ENCODE measurements at regions not wholly inside any gene's neighbourhood (a gene's known extent, or its start where the extent isn't known, plus 50 kb on each side); places are given as distances from the start of the nearest gene placed in this dataset.

GRCh38 chr21:38123626-38124025 lies 133.2 kb upstream of the KCNJ15 start:
- Histone ChIP-seq H3K36me3 (no peaks in the 10 kb centered on the region), H3K27ac (replicated peaks) (no peak overlapping the region), H3K27me3 (ENCODE audit: low read depth) (peaks cover under 1% of the 10 kb centered on the region), H3K4me1 (no peaks in the 10 kb centered on the region), H3K4me3 (no peak overlapping the region), H3K9me3 (replicated peaks) (no peaks in the 10 kb centered on the region)
- TF ChIP-seq, protein P1, sequence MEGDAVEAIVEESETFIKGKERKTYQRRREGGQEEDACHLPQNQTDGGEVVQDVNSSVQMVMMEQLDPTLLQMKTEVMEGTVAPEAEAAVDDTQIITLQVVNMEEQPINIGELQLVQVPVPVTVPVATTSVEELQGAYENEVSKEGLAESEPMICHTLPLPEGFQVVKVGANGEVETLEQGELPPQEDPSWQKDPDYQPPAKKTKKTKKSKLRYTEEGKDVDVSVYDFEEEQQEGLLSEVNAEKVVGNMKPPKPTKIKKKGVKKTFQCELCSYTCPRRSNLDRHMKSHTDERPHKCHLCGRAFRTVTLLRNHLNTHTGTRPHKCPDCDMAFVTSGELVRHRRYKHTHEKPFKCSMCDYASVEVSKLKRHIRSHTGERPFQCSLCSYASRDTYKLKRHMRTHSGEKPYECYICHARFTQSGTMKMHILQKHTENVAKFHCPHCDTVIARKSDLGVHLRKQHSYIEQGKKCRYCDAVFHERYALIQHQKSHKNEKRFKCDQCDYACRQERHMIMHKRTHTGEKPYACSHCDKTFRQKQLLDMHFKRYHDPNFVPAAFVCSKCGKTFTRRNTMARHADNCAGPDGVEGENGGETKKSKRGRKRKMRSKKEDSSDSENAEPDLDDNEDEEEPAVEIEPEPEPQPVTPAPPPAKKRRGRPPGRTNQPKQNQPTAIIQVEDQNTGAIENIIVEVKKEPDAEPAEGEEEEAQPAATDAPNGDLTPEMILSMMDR (IDR thresholded peaks at IDR 0.05; ENCODE audit: borderline replicate concordance): no peak
- intact Hi-C loops (cut with micrococcal nuclease): loop anchor here (10.0 kb wide), 1 partner anchor 419 kb away; no protein-coding TSS in a partner anchor
- no peak for DNase-seq

DNA sequence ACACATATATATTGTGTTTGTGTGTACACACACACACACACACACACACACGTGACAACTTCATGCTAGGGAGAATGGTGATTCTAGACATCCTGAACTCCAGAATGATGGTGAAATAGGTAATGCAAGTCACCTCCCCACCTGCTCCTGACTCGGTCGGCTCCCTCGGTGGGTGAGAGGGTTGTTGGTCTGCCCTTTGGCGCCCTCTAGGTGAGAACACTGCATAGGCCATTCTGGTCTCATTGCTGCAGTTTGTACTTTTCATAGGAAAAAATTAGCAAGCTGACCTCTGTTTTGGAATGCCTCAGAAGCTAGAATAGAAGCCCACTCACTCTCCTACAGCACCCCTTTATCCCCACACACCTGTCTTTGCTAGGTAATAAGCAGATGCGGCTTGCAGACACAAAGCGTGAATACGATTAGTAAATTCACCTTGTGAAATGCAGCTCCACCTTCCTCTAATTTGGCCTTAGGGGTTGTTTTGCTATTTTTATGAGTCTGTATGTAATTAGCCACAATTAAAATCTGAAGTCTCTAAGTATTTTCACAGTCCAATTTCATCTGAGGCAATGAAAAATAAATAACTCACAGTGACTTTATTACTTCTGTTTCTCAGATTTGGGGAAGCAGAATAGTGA lies 130.0 kb upstream of the KCNJ15 start:
- TF ChIP-seq, protein P1 (IDR thresholded peaks at IDR 0.05; ENCODE audit: borderline replicate concordance): peak; percentile 76
- DNase-seq: peak; percentile 35
- Histone ChIP-seq H3K4me3 (no peak overlapping the region), H3K27me3 (ENCODE audit: low read depth) (peaks cover 25% of the 10 kb centered on the region), H3K36me3 (no peaks in the 10 kb centered on the region), H3K27ac (replicated peaks) (no peak overlapping the region), H3K9me3 (replicated peaks) (no peaks in the 10 kb centered on the region), H3K4me1 (no peaks in the 10 kb centered on the region)
- intact Hi-C loops (cut with micrococcal nuclease): loop anchor here (10.0 kb wide), 1 partner anchor 422 kb away; no protein-coding TSS in a partner anchor

DNA sequence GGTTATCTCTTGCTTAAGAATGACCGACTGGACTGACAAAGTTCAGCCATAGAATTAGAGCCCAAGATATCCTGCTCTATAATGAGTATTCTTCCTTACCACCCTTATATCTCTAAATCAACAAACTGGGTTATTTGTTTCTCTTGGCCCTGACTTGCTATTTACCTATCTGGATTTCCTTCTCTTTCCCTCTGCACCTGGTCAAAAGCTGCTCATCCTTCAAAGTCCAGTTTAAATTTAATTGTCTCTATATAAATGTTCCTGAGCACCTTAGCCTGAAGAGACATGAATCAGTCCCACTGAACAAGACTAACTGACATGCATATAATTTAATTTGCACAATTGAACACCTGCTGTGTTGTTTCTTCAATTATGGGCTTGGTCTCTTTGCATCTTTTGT lies 127.1 kb upstream of the KCNJ15 start:
- no peaks in the 10 kb centered on the region for H3K4me1 ChIP-seq
- H3K9me3 ChIP-seq (replicated peaks): no peaks in the 10 kb centered on the region
- no peak overlapping the region for H3K27ac ChIP-seq (replicated peaks)
- no peaks in the 10 kb centered on the region for H3K36me3 ChIP-seq
- peaks cover 43% of the 10 kb centered on the region for H3K27me3 ChIP-seq (ENCODE audit: low read depth)
- DNase-seq: no peak
- TF ChIP-seq, protein P1 (IDR thresholded peaks at IDR 0.05; ENCODE audit: borderline replicate concordance): no peak
- H3K4me3 ChIP-seq: no peak overlapping the region
- intact Hi-C loops (cut with micrococcal nuclease): loop anchor here (10.0 kb wide), 1 partner anchor 425 kb away; no protein-coding TSS in a partner anchor

DNA sequence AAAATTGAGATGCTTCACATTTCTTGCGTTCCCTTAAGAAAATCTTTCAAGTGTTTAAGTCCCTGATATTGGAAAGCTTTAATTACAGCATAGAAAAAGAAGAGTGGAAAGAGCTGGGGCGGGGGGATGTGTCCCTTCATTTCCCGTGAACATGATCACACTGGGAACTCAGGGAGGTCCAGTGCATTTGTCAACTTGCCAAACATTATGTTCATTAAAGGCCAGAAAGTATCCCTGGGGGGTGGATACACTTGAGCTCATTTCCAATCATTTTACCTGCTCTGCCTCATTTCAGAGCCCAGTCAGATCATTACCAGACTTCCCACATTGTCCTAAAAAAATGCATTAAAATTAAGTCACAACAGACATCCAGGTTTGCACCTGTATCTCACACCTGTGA lies 123.6 kb upstream of the KCNJ15 start:
- Histone ChIP-seq H3K27ac (replicated peaks) (no peak overlapping the region), H3K9me3 (replicated peaks) (no peaks in the 10 kb centered on the region), H3K27me3 (ENCODE audit: low read depth) (peaks cover 49% of the 10 kb centered on the region), H3K36me3 (no peaks in the 10 kb centered on the region), H3K4me1 (no peaks in the 10 kb centered on the region), H3K4me3 (no peak overlapping the region)
- TF ChIP-seq, protein P1 (IDR thresholded peaks at IDR 0.05; ENCODE audit: borderline replicate concordance): no peak
- intact Hi-C loops (cut with micrococcal nuclease): no loop called here
- no peak for DNase-seq

- TF ChIP-seq, protein P1 (IDR thresholded peaks at IDR 0.05; ENCODE audit: borderline replicate concordance): no peak
- H3K4me1 ChIP-seq: no peaks in the 10 kb centered on the region
- peaks cover 42% of the 10 kb centered on the region for H3K27me3 ChIP-seq (ENCODE audit: low read depth)
- H3K36me3 ChIP-seq: no peaks in the 10 kb centered on the region
- no peak overlapping the region for H3K27ac ChIP-seq (replicated peaks)
- H3K9me3 ChIP-seq (replicated peaks): no peaks in the 10 kb centered on the region
- no peak overlapping the region for H3K4me3 ChIP-seq
- intact Hi-C loops (cut with micrococcal nuclease): no loop called here
- no peak for DNase-seq
These were observed 122.5 kb upstream of the KCNJ15 start for GRCh38 chr21:38134084-38134873.

Measured in left ventricle myocardium inferior (tissue), 1 donor.